CD4-positive, CD25-positive, alpha-beta regulatory T cell (primary cell): ENCODE measurements at regions not wholly inside any gene's neighbourhood (a gene's known extent, or its start where the extent isn't known, plus 50 kb on each side); places are given as distances from the start of the nearest gene placed in this dataset.
A peak's percentile ranks its signal among the peaks of the same experiment; 100 is the strongest.

ENCODE experiments used
- ATAC-seq, 2 donors: fragments of 150-1000 bp; cut with Tn5 transposase; one replicate each; pipeline ENCODE4 v1.10.0; 2021; ENCODE audit warnings: low read depth in 2 of 2, moderate number of reproducible peaks in 2 of 2, moderate library complexity in 1 of 2
- DNase-seq, 3 donors: peaks; one replicate each; pipeline versions ENCODE4 v3.0.0 to v3.0.0-alpha.2; 2012 to 2022; ENCODE audit warnings: mixed read lengths in 1 of 3
- H3K27ac ChIP-seq: one replicate; pipeline ENCODE4 v1.7.0; 2013; ENCODE audit warnings: mild to moderate bottlenecking, low read length; ENCODE audit not compliant: insufficient read depth, poor library complexity, severe bottlenecking
- H3K27me3 ChIP-seq: one replicate; pipeline ENCODE4 v1.7.0; 2013; ENCODE audit warnings: low read length; ENCODE audit not compliant: control insufficient read depth, insufficient read depth
- H3K36me3 ChIP-seq: one replicate; pipeline ENCODE4 v1.7.0; 2013; ENCODE audit warnings: mild to moderate bottlenecking, low read length, moderate library complexity; ENCODE audit not compliant: control insufficient read depth, insufficient read depth
- H3K4me1 ChIP-seq: 2 replicates; pipeline ENCODE4 v1.7.0; 2013; ENCODE audit warnings: mild to moderate bottlenecking, low read length; ENCODE audit not compliant: insufficient read depth, control insufficient read depth, poor library complexity, severe bottlenecking
- H3K4me3 ChIP-seq: one replicate; pipeline ENCODE4 v1.7.0; 2013; ENCODE audit warnings: low read depth, mild to moderate bottlenecking, low read length, moderate library complexity
- H3K9me3 ChIP-seq, 2 experiments: 1 replicate in 1 of 2; 2 replicates in 1 of 2; pipeline ENCODE4 v1.7.0; 2013; ENCODE audit warnings: low read length in 2 of 2, mild to moderate bottlenecking in 1 of 2, moderate library complexity in 1 of 2; ENCODE audit not compliant: control insufficient read depth in 2 of 2
- H3K27ac Mint-ChIP-seq, 3 donors: one replicate each; pipeline ENCODE4 v1.8.0; 2020 to 2022; ENCODE audit warnings: mild to moderate bottlenecking in 3 of 3, mixed read lengths in 3 of 3, moderate library complexity in 2 of 3
- H3K27me3 Mint-ChIP-seq: one replicate; pipeline ENCODE4 v1.8.0; 2022; ENCODE audit warnings: mild to moderate bottlenecking, mixed read lengths
- H3K36me3 Mint-ChIP-seq: one replicate; pipeline ENCODE4 v1.8.0; 2020; ENCODE audit warnings: mixed read lengths
- H3K4me1 Mint-ChIP-seq, 4 donors: one replicate each; pipeline ENCODE4 v1.8.0; 2020 to 2022; ENCODE audit warnings: mixed read lengths in 4 of 4, mild to moderate bottlenecking in 1 of 4
- H3K4me3 Mint-ChIP-seq, 4 donors: one replicate each; pipeline ENCODE4 v1.8.0; 2020 to 2022; ENCODE audit warnings: mild to moderate bottlenecking in 4 of 4, mixed read lengths in 4 of 4, moderate library complexity in 3 of 4
- H3K9me3 Mint-ChIP-seq, 7 donors: one replicate each; pipeline ENCODE4 v1.8.0; 2020 to 2022; ENCODE audit warnings: mixed read lengths in 7 of 7, mild to moderate bottlenecking in 3 of 7, moderate library complexity in 2 of 7

DNA sequence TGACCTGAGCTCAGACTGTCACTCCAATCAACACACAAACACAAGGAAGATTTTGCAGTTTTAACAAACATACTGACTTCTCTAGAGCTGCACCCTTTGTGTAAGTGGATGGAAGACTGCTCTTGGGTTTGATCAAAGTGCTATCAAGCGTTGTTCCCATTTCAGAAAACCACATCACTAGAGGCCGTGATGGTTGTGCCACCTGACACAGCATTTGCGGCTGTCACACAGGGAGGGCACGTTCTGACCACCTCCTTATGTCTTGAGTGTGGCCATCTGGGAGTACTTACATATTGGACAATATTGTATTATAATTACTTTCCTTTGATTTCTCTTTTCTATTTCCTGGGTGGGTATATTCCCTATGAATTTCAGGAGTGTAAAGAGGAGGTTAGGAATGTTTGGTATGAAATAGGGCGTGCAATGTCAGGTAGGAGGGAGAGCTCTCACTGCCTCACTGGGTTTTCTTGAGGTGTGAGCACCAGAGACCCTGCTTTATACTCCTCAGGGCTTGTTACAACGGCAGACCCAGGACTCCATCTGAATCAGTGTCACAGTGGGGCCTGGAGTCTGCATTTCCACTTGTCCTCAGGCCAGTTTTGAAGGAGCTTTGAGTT, 74.3 kb downstream of the SYNE3 start:
- H3K9me3 Mint-ChIP-seq: no peaks in the 10 kb centered on the region
- peaks cover 0 to 15% (median 5%) of the 10 kb centered on the region in 4 donors for H3K4me1 Mint-ChIP-seq
- peaks cover 16% of the 10 kb centered on the region for H3K36me3 Mint-ChIP-seq
- ATAC-seq: peak in 1 of 2 donors; percentile 11
- Histone ChIP-seq H3K4me3 (no peak overlapping the region), H3K4me1 (peaks cover 5% of the 10 kb centered on the region), H3K27me3 (no peaks in the 10 kb centered on the region), H3K36me3 (peaks cover 68% of the 10 kb centered on the region), H3K27ac (no peak overlapping the region), H3K9me3 (no peaks in the 10 kb centered on the region)
- H3K4me3 Mint-ChIP-seq: no peak overlapping the region
- no peaks in the 10 kb centered on the region for H3K27me3 Mint-ChIP-seq
- DNase-seq: no peak
- peak overlapping the region in 2 of 3 donors; percentile 76 to 83 for H3K27ac Mint-ChIP-seq

DNA sequence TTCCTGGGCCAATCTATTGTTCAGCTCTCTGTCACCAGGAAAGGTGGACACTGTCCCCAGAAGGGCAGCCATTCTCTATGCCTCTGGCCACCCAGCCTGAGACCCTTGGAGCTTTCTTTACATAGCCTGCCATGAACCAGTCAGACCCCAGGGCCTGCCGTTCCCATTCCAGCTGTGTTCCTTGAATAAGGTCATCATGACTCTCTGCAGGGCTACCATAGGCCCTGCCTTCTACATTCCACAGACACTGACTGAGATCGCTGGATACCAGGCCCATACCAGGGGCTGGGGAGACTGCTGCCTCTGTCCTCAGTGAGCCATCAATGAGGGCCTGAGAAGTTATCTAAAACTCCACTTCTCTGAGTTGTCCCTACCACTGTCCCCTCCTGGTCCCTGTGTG, 75.5 kb downstream of the SYNE3 start:
- H3K4me1 ChIP-seq: peaks cover 5% of the 10 kb centered on the region
- H3K27me3 ChIP-seq: no peaks in the 10 kb centered on the region
- H3K4me3 ChIP-seq: no peak overlapping the region
- no peaks in the 10 kb centered on the region for H3K27me3 Mint-ChIP-seq
- H3K27ac ChIP-seq: no peak overlapping the region
- DNase-seq (no peak), ATAC-seq (no peak)
- H3K4me1 Mint-ChIP-seq: peaks cover 0 to 15% (median 5%) of the 10 kb centered on the region in 4 donors
- peak overlapping the region in 2 of 3 donors; percentile 11 to 32 for H3K27ac Mint-ChIP-seq
- H3K9me3 Mint-ChIP-seq: no peaks in the 10 kb centered on the region
- H3K4me3 Mint-ChIP-seq: no peak overlapping the region
- H3K9me3 ChIP-seq: no peaks in the 10 kb centered on the region
- H3K36me3 Mint-ChIP-seq: peaks cover 23% of the 10 kb centered on the region
- H3K36me3 ChIP-seq: peaks cover 72% of the 10 kb centered on the region

DNA sequence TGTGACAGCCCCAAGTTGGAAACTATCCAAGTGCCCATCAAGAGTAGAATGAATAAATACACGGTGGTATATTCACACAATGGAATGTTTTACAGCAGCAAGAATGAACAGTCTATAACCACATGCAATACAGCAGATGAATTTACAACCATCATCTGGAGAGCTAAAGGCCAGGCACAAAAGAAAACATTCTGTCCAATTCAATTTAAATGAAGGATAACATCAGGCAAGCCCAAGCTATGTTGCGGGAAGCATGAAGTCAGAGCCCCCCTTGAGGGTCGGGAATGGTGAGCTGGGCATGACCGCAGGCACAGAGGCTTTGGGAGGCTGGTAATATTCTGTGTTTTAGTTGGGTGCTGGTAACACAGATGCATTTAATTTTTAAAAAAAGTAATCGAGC, 76.0 kb downstream of the SYNE3 start:
- no peak overlapping the region for H3K27ac ChIP-seq
- peaks cover 72% of the 10 kb centered on the region for H3K36me3 ChIP-seq
- no peaks in the 10 kb centered on the region for H3K9me3 ChIP-seq

DNA sequence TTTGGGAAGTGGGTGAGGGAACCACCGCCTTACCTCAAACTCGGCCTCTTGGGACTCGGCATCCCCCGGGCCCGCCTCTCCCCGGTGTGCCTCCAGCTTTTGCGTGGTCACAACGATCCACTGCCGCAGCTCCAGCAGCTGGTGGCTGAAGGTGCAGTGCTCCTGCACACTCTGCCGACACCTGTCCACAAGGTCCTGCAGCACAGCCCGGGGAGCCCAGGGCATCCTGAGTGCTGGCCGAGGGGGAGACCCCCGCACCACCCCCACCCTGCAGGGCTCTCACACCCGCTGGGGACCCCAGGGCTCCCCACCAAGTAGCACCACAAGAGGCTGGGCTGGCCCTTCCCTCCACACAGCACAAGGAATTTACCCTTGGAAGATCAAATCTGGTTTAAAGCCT, 76.6 kb downstream of the SYNE3 start:
- Histone ChIP-seq H3K27me3 (no peaks in the 10 kb centered on the region), H3K36me3 (peaks cover 72% of the 10 kb centered on the region), H3K4me3 (no peak overlapping the region), H3K27ac (no peak overlapping the region), H3K9me3 (no peaks in the 10 kb centered on the region), H3K4me1 (peaks cover 5% of the 10 kb centered on the region)
- peaks cover 4 to 9% (median 7%) of the 10 kb centered on the region in 4 donors for H3K4me1 Mint-ChIP-seq
- no peaks in the 10 kb centered on the region for H3K27me3 Mint-ChIP-seq
- DNase-seq: no peak
- peaks cover 0 to 2% (median 0%) of the 10 kb centered on the region in 7 donors for H3K9me3 Mint-ChIP-seq
- H3K27ac Mint-ChIP-seq: no peak overlapping the region
- no peak overlapping the region for H3K4me3 Mint-ChIP-seq
- H3K36me3 Mint-ChIP-seq: peaks cover 33% of the 10 kb centered on the region
- no peak for ATAC-seq

More for the DNA sequence above, 76.0 kb downstream of the SYNE3 start:
- no peak for DNase-seq
- Mint-ChIP-seq H3K4me3 (no peak overlapping the region), H3K27ac (no peak overlapping the region), H3K9me3 (no peaks in the 10 kb centered on the region), H3K27me3 (no peaks in the 10 kb centered on the region), H3K4me1 (peaks cover under 1 to 14% (median 5%) of the 10 kb centered on the region in 4 donors), H3K36me3 (peaks cover 26% of the 10 kb centered on the region)
- H3K4me1 ChIP-seq: peaks cover 5% of the 10 kb centered on the region
- no peak overlapping the region for H3K4me3 ChIP-seq
- H3K27me3 ChIP-seq: no peaks in the 10 kb centered on the region
- ATAC-seq: no peak

DNA sequence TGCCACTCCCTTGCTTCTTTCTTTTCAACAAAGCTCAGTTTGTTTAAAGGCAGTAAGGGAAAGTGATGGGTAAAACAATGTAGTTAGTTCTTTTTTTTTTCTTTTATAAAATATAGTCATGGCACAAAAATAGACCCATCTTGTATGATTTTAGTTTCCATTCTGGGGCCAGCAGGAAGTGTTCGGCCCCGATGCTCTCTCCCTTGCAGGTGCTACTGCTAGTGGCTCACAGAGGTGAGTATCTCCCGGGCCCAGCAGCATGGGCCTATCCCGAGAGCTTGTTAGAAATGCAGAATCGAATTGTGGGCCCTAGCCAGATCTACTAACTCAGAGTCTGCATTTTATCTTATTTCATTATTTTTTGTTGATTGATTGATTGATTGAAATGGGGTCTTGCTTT, 78.7 kb downstream of the SYNE3 start:
- H3K36me3 ChIP-seq: peaks cover 82% of the 10 kb centered on the region
- H3K9me3 ChIP-seq: no peaks in the 10 kb centered on the region
- H3K27me3 ChIP-seq: no peaks in the 10 kb centered on the region
- H3K4me1 Mint-ChIP-seq: peaks cover 2 to 8% (median 4%) of the 10 kb centered on the region in 4 donors
- H3K27me3 Mint-ChIP-seq: no peaks in the 10 kb centered on the region
- H3K4me3 ChIP-seq: no peak overlapping the region
- DNase-seq (no peak), ATAC-seq (no peak)
- H3K27ac ChIP-seq: no peak overlapping the region
- no peak overlapping the region for H3K27ac Mint-ChIP-seq
- H3K36me3 Mint-ChIP-seq: peaks cover 32% of the 10 kb centered on the region
- peaks cover 3% of the 10 kb centered on the region for H3K4me1 ChIP-seq
- peaks cover 0 to 2% (median 0%) of the 10 kb centered on the region in 7 donors for H3K9me3 Mint-ChIP-seq
- H3K4me3 Mint-ChIP-seq: no peak overlapping the region

DNA sequence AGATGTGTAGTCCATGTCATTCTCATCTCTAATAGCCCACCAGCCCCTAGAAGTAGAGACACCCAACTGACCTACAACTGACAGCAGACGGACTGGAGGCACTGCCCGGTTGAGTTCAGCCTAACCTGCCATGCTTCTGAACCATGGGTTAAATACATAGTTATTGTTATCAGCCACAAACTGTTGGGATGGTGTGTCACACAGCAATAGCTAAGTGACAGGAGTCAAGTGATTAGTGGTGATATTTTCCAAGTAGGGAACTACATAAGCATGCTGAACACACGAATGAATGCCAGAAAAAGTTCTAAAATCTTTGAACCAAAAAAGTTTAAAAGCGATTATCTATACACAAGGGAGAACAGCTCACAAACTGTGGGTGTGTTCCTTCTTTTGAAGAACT, 80.1 kb downstream of the SYNE3 start:
- Mint-ChIP-seq H3K27ac (no peak overlapping the region), H3K4me1 (peaks cover 0 to 8% (median 0%) of the 10 kb centered on the region in 4 donors), H3K36me3 (peaks cover 34% of the 10 kb centered on the region), H3K4me3 (no peak overlapping the region), H3K9me3 (peaks cover 0 to 2% (median 0%) of the 10 kb centered on the region in 7 donors), H3K27me3 (no peaks in the 10 kb centered on the region)
- H3K27me3 ChIP-seq: no peaks in the 10 kb centered on the region
- H3K9me3 ChIP-seq: no peaks in the 10 kb centered on the region
- ATAC-seq (no peak), DNase-seq (no peak)
- H3K27ac ChIP-seq: no peak overlapping the region
- H3K36me3 ChIP-seq: peaks cover 83% of the 10 kb centered on the region
- no peak overlapping the region for H3K4me3 ChIP-seq
- no peaks in the 10 kb centered on the region for H3K4me1 ChIP-seq

DNA sequence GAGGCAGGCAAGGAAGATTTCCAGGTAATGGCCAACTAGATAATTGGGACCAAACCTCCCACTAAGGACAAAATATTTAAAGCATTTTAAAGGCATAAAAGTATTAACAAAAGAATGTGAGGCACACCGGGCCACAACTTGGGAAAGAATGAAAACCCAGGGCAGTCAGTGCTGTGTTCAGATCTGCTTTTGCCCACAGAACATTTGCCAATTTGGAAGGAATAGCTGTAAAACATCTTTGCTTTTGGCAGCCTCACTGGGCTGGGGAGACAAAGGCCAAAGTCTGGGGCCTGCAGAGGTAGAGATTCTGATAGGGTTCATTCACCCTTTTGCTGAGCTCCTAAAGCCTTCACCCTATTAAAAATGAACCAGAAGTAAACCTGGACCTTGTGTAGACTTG, 82.3 kb downstream of the SYNE3 start:
- Mint-ChIP-seq H3K27ac (no peak overlapping the region), H3K27me3 (no peaks in the 10 kb centered on the region), H3K36me3 (peaks cover 42% of the 10 kb centered on the region), H3K4me3 (no peak overlapping the region), H3K4me1 (peaks cover 0 to 8% (median 1%) of the 10 kb centered on the region in 4 donors), H3K9me3 (peaks cover 0 to 2% (median 0%) of the 10 kb centered on the region in 7 donors)
- ATAC-seq (no peak), DNase-seq (no peak)
- Histone ChIP-seq H3K27ac (no peak overlapping the region), H3K4me3 (no peak overlapping the region), H3K9me3 (no peaks in the 10 kb centered on the region), H3K36me3 (peaks cover 92% of the 10 kb centered on the region), H3K27me3 (no peaks in the 10 kb centered on the region), H3K4me1 (no peaks in the 10 kb centered on the region)

DNA sequence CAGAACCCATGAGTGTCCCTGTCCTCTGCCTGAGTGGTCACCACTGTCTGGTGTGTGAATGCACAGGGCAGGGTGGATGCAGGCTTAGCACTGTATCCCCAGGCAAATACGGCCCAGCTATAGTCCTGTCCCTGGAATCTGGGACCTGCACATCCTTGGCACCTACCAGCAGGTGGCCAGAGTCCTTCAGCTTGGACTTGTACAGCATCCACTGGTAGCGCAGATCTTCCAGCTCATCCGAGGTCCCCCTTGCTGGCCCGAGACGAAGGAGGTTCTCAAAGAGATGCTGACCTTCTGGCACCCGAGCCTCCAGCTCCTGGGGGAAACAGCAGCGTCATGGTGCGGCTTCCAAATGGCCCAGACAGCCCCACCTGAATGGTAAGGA, 83.4 kb downstream of the SYNE3 start:
- Histone ChIP-seq H3K4me3 (no peak overlapping the region), H3K9me3 (no peaks in the 10 kb centered on the region), H3K36me3 (peaks cover 93% of the 10 kb centered on the region), H3K4me1 (no peaks in the 10 kb centered on the region), H3K27ac (no peak overlapping the region), H3K27me3 (no peaks in the 10 kb centered on the region)
- Mint-ChIP-seq H3K36me3 (peaks cover 47% of the 10 kb centered on the region), H3K27me3 (no peaks in the 10 kb centered on the region), H3K27ac (no peak overlapping the region), H3K4me3 (no peak overlapping the region), H3K4me1 (peaks cover 0 to 8% (median 2%) of the 10 kb centered on the region in 4 donors), H3K9me3 (peaks cover 0 to 2% (median 0%) of the 10 kb centered on the region in 7 donors)
- DNase-seq (no peak), ATAC-seq (no peak)
